ENCODE measurements at regions not wholly inside any gene's neighbourhood (a gene's known extent, or its start where the extent isn't known, plus 50 kb on each side); places are given as distances from the start of the nearest gene placed in this dataset.

DNA sequence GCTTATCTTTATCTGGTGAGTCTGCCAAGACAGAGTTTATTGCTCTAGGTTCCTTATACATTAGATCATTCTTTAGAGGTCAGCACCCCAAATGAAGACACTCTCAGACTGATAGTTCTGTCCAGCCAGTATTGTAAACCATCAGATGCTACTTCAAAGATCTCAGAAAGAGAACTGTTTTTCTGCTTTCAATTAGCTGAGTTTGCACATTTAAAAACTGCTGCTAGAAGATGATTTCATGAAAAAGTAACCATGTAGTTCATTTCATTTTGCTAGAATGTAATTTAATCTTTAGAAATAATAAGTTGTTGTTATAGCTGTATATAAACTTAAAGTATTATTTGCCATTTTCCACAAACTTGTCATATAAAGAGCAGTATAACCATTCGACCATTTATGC, 344.5 kb upstream of the ATP5MC3 start:
- TF ChIP-seq, protein P1, sequence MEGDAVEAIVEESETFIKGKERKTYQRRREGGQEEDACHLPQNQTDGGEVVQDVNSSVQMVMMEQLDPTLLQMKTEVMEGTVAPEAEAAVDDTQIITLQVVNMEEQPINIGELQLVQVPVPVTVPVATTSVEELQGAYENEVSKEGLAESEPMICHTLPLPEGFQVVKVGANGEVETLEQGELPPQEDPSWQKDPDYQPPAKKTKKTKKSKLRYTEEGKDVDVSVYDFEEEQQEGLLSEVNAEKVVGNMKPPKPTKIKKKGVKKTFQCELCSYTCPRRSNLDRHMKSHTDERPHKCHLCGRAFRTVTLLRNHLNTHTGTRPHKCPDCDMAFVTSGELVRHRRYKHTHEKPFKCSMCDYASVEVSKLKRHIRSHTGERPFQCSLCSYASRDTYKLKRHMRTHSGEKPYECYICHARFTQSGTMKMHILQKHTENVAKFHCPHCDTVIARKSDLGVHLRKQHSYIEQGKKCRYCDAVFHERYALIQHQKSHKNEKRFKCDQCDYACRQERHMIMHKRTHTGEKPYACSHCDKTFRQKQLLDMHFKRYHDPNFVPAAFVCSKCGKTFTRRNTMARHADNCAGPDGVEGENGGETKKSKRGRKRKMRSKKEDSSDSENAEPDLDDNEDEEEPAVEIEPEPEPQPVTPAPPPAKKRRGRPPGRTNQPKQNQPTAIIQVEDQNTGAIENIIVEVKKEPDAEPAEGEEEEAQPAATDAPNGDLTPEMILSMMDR (conservative IDR thresholded peaks at IDR 0.05): no peak
- no peak for TF ChIP-seq ZFX (IDR thresholded peaks at IDR 0.05)

Measured in C4-2B (cell line).